Thoracic aorta (tissue), 2 donors: ENCODE measurements at regions not wholly inside any gene's neighbourhood (a gene's known extent, or its start where the extent isn't known, plus 50 kb on each side); places are given as distances from the start of the nearest gene placed in this dataset.

Source experiments
- ATAC-seq: fragments of 150-250 bp; one replicate; pipeline ENCODE4 v1.8.0; 2017; ENCODE audit warnings: low read depth; ENCODE audit not compliant: insufficient number of reproducible peaks, low FRiP score
- DNase-seq: peaks from one replicate; pipeline ENCODE4 v3.0.0-alpha.2; 2020; ENCODE audit warnings: low spot score
- H3K27ac ChIP-seq, 2 donors: fragments of 200-600 bp; sonication (generic); 1 replicate in 1 of 2; 2 replicates in 1 of 2; pipeline ENCODE4 v1.5.1; 2016; ENCODE audit warnings: mild to moderate bottlenecking in 2 of 2, moderate library complexity in 2 of 2
- H3K27me3 ChIP-seq: fragments of 200-600 bp; sonication (generic); replicated peaks from 2 replicates; pipeline ENCODE4 v1.6.0; 2016; ENCODE audit warnings: mild to moderate bottlenecking; ENCODE audit not compliant: insufficient read depth
- H3K36me3 ChIP-seq: fragments of 200-600 bp; sonication (generic); one replicate; pipeline ENCODE4 v1.5.1; 2016
- H3K4me1 ChIP-seq, 2 donors: fragments of 200-600 bp; sonication (generic); 1 replicate in 1 of 2; 2 replicates in 1 of 2; pipeline versions ENCODE4 v1.5.1 to v1.6.0; 2016; ENCODE audit warnings: low read depth in 2 of 2, mild to moderate bottlenecking in 1 of 2; ENCODE audit not compliant: control insufficient read depth in 1 of 2
- H3K4me3 ChIP-seq: fragments of 200-600 bp; sonication (generic); 2 replicates; pipeline ENCODE4 v1.5.1; 2016; ENCODE audit warnings: mild to moderate bottlenecking
- H3K9me3 ChIP-seq: fragments of 200-600 bp; sonication (generic); 2 replicates; pipeline ENCODE4 v1.5.1; 2016
- TF ChIP-seq, protein P1 (sequence below): fragments of 200-600 bp; sonication (generic); IDR thresholded peaks from one replicate; pipeline ENCODE4 v1.5.1; 2019; ENCODE audit warnings: antibody characterized with exemption

DNA sequence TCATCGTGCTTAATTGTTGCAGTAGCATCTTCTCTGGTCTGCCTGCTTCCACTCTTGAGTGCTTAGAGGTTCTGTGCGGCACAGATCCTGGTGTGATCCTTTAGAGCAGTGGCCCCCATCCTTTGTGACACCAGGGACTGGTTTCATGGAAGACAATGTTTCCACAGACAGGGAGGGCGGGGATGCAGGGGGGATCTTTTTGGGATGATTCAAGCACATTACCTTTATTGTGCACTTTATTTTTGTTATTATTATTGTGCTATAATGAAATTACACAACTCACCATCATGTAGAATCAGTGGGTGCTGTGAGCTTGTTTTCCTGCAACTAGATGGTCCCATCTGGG is 76.8 kb upstream of the SHANK2 start:
- H3K27ac ChIP-seq, result no peak overlapping the region
- DNase-seq, result no peak
- no peak for ATAC-seq
- TF ChIP-seq, protein P1, sequence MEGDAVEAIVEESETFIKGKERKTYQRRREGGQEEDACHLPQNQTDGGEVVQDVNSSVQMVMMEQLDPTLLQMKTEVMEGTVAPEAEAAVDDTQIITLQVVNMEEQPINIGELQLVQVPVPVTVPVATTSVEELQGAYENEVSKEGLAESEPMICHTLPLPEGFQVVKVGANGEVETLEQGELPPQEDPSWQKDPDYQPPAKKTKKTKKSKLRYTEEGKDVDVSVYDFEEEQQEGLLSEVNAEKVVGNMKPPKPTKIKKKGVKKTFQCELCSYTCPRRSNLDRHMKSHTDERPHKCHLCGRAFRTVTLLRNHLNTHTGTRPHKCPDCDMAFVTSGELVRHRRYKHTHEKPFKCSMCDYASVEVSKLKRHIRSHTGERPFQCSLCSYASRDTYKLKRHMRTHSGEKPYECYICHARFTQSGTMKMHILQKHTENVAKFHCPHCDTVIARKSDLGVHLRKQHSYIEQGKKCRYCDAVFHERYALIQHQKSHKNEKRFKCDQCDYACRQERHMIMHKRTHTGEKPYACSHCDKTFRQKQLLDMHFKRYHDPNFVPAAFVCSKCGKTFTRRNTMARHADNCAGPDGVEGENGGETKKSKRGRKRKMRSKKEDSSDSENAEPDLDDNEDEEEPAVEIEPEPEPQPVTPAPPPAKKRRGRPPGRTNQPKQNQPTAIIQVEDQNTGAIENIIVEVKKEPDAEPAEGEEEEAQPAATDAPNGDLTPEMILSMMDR, result no peak
- no peak overlapping the region for H3K4me3 ChIP-seq
- no peaks in the 10 kb centered on the region for H3K9me3 ChIP-seq
- no peaks in the 10 kb centered on the region for H3K27me3 ChIP-seq
- H3K36me3 ChIP-seq, result no peaks in the 10 kb centered on the region
- H3K4me1 ChIP-seq, result no peaks in the 10 kb centered on the region

- ATAC-seq (no peak), DNase-seq (no peak)
- Histone ChIP-seq H3K27ac (no peak overlapping the region), H3K36me3 (no peaks in the 10 kb centered on the region), H3K27me3 (no peaks in the 10 kb centered on the region), H3K4me1 (no peaks in the 10 kb centered on the region), H3K9me3 (no peaks in the 10 kb centered on the region), H3K4me3 (no peak overlapping the region)
- TF ChIP-seq, protein P1, result no peak
Measured at GRCh38 chr11:71327156-71328085, 75.0 kb upstream of the SHANK2 start.

DNA sequence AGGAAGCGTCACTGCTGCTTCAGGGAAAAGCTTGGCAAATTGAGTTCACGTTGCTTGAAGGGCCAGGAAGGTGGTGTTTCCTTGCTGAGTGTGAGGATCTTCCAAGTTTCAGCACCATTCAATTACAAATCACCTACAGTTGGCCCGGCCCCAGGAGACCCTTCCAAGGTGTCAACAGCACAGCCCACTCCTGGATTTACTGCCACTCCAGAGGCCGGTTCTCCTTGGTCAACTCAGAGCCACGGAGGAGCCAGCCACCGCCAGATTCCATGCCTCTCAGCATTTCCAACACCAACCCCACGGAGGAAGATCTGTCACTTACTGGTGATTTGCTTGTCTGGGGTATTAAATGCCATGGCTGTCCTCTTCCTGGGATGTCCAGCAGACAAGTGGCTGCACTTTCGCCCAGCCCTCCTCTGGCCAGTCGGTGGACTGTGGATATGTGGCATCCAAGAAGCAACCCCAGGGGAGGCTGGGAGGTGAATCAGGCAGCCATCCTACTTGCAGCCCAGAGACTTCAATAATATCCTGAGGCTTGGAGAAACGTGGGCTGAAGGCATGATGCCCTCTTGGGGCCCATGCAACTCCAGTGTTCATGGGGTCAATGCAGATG is 74.1 kb upstream of the SHANK2 start:
- no peak overlapping the region for H3K27ac ChIP-seq
- no peaks in the 10 kb centered on the region for H3K4me1 ChIP-seq
- TF ChIP-seq, protein P1, result no peak
- H3K36me3 ChIP-seq, result no peaks in the 10 kb centered on the region
- no peak overlapping the region for H3K4me3 ChIP-seq
- no peaks in the 10 kb centered on the region for H3K9me3 ChIP-seq
- ATAC-seq, result no peak
- no peaks in the 10 kb centered on the region for H3K27me3 ChIP-seq
- no peak for DNase-seq

- DNase-seq (no peak), ATAC-seq (no peak)
- Histone ChIP-seq H3K4me3 (no peak overlapping the region), H3K27me3 (no peaks in the 10 kb centered on the region), H3K36me3 (no peaks in the 10 kb centered on the region), H3K4me1 (no peaks in the 10 kb centered on the region), H3K27ac (no peak overlapping the region), H3K9me3 (no peaks in the 10 kb centered on the region)
- TF ChIP-seq, protein P1, result no peak
Measured at GRCh38 chr11:71325418-71326327, 73.3 kb upstream of the SHANK2 start.
